Keratinocyte (primary cell): ENCODE measurements at regions not wholly inside any gene's neighbourhood (a gene's known extent, or its start where the extent isn't known, plus 50 kb on each side); places are given as distances from the start of the nearest gene placed in this dataset.

Experiments
- DNase-seq: peaks from one replicate; pipeline ENCODE4 v3.0.0-alpha.2; 2011; ENCODE audit warnings: low read depth, missing footprints, low spot score
- FAIRE-seq: peaks from 2 replicates; lab custom pipeline; 2011; peaks lifted over from hg19 to GRCh38; lab: Jason Lieb, UNC
- H2AFZ ChIP-seq: 2 replicates; pipeline ENCODE4 v1.6.0; 2012; ENCODE audit warnings: low read length, control low read depth, inconsistent platforms; ENCODE audit not compliant: control insufficient read depth
- H3K27ac ChIP-seq: 2 replicates; pipeline ENCODE4 v1.5.1; 2011; ENCODE audit warnings: low read length; ENCODE audit not compliant: control insufficient read depth, insufficient read depth
- H3K27me3 ChIP-seq: 3 replicates; pipeline ENCODE4 v1.6.0; 2011; ENCODE audit warnings: low read length; ENCODE audit not compliant: control insufficient read depth, insufficient read depth; ENCODE audit errors: extremely low read depth
- H3K36me3 ChIP-seq, 2 experiments: 2 replicates in 1 of 2; 3 replicates in 1 of 2; pipeline ENCODE4 v1.5.1; 2011; ENCODE audit warnings: low read length in 2 of 2, mild to moderate bottlenecking in 1 of 2; ENCODE audit not compliant: control insufficient read depth in 2 of 2, insufficient read depth in 2 of 2; ENCODE audit errors: extremely low read depth in 1 of 2
- H3K4me1 ChIP-seq: 3 replicates; pipeline ENCODE4 v1.5.1; 2011; ENCODE audit warnings: low read length; ENCODE audit not compliant: control insufficient read depth, insufficient read depth; ENCODE audit errors: extremely low read depth
- H3K4me2 ChIP-seq: 3 replicates; pipeline ENCODE4 v1.6.0; 2011; ENCODE audit warnings: low read depth, low read length; ENCODE audit not compliant: control insufficient read depth, insufficient read depth; ENCODE audit errors: extremely low read depth
- H3K4me3 ChIP-seq, 3 experiments: fragments of 200-600 bp in 1 of 3; sonication (generic) in 1 of 3; 2 replicates in 2 of 3; 3 replicates in 1 of 3; pipeline ENCODE4 v1.5.1; 2011 to 2016; ENCODE audit warnings: low read length in 3 of 3, mild to moderate bottlenecking in 3 of 3, control low read depth in 2 of 3, inconsistent platforms in 1 of 3, low read depth in 1 of 3, mixed read lengths in 1 of 3, mixed run types in 1 of 3, moderate library complexity in 1 of 3; ENCODE audit not compliant: control insufficient read depth in 2 of 3, insufficient read depth in 2 of 3; ENCODE audit errors: extremely low read depth in 1 of 3
- H3K79me2 ChIP-seq: 2 replicates; pipeline ENCODE4 v1.6.0; 2012; ENCODE audit warnings: low read length; ENCODE audit not compliant: control insufficient read depth, insufficient read depth
- H3K9ac ChIP-seq: 3 replicates; pipeline ENCODE4 v1.6.0; 2011; ENCODE audit warnings: low read length; ENCODE audit not compliant: control insufficient read depth, insufficient read depth; ENCODE audit errors: extremely low read depth
- H3K9me1 ChIP-seq: 3 replicates; pipeline ENCODE4 v1.6.0; 2011; ENCODE audit warnings: low read length; ENCODE audit not compliant: control insufficient read depth, insufficient read depth; ENCODE audit errors: extremely low read depth
- H3K9me3 ChIP-seq: 2 replicates; pipeline ENCODE4 v1.5.1; 2012; ENCODE audit warnings: low read depth, low read length; ENCODE audit not compliant: control insufficient read depth
- H4K20me1 ChIP-seq: 3 replicates; pipeline ENCODE4 v1.6.0; 2011; ENCODE audit warnings: low read length; ENCODE audit not compliant: control insufficient read depth, insufficient read depth; ENCODE audit errors: extremely low read depth
- CTCF ChIP-seq, 3 experiments: IDR thresholded peaks in 1 of 3; conservative IDR thresholded peaks in 1 of 3; optimal IDR thresholded peaks in 1 of 3; 2 replicates in 2 of 3; 3 replicates in 1 of 3; pipeline versions ENCODE3 to v1.5.1; 2011; ENCODE audit warnings: low read length in 3 of 3, mild to moderate bottlenecking in 3 of 3, moderate library complexity in 2 of 3, control low read depth in 1 of 3, inconsistent platforms in 1 of 3; ENCODE audit not compliant: insufficient read depth in 2 of 3; ENCODE audit errors: extremely low read depth in 1 of 3
- EZH2 ChIP-seq: IDR thresholded peaks from one replicate; pipeline ENCODE4 v1.6.1; 2012; ENCODE audit warnings: inconsistent platforms, mild to moderate bottlenecking, low read length, moderate library complexity
- dilution Hi-C: fragments of 300-500 bp; cut with MboI; formaldehyde crosslinking; loops from one replicate; pipeline ENCODE4 v1.7.0; 2020; ENCODE audit warnings: low sequenced_read_pairs; ENCODE audit not compliant: extremely low pct_ligation_motif_present

DNA sequence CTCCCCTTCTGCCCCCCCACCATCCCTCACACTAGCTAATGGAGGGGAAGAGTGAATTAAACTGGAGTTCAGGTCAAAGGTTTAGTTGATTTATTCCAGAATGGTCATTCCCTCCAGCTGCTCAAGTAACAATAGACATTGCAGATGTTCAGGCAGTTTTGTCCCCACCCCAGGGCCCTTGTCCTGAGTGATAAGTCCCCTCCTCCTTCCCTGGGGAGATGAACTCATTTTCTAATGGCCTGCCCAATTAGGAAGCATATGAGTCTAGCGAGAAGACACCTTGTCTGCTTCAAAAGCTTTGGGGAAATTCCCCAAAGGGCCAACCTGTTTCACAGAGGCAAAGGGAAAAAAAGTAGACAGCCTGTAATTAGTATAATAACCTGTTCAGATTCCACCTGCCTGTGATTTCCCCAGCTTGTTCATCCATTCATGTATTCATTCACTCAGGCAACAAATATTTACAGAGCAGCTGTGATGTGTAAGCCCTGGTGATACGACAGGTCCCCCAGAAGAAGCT, 165.3 kb downstream of the SHQ1 start:
- no peaks in the 10 kb centered on the region for H3K79me2 ChIP-seq
- H3K4me1 ChIP-seq, result peaks cover 10% of the 10 kb centered on the region
- H3K9me1 ChIP-seq, result no peaks in the 10 kb centered on the region
- no peaks in the 10 kb centered on the region for H4K20me1 ChIP-seq
- H3K4me3 ChIP-seq, result no peak overlapping the region
- H2AFZ ChIP-seq, result no peak overlapping the region
- H3K9ac ChIP-seq, result no peak overlapping the region
- DNase-seq (no peak), FAIRE-seq (no peak)
- no peaks in the 10 kb centered on the region for H3K9me3 ChIP-seq
- H3K27ac ChIP-seq, result no peak overlapping the region
- dilution Hi-C loops, result no loop called here
- H3K4me2 ChIP-seq, result no peak overlapping the region
- no peaks in the 10 kb centered on the region for H3K36me3 ChIP-seq
- no peak for TF ChIP-seq CTCF (optimal IDR thresholded peaks at IDR 0.05 in 1 of 3, IDR thresholded peaks at IDR 0.05 in 1 of 3, conservative IDR thresholded peaks at IDR 0.05 in 1 of 3; ENCODE audit: extremely low read depth in 1 of 3, insufficient read depth in 2 of 3, low read length in 3 of 3)
- TF ChIP-seq EZH2, result no peak
- H3K27me3 ChIP-seq, result peaks cover 9% of the 10 kb centered on the region

DNA sequence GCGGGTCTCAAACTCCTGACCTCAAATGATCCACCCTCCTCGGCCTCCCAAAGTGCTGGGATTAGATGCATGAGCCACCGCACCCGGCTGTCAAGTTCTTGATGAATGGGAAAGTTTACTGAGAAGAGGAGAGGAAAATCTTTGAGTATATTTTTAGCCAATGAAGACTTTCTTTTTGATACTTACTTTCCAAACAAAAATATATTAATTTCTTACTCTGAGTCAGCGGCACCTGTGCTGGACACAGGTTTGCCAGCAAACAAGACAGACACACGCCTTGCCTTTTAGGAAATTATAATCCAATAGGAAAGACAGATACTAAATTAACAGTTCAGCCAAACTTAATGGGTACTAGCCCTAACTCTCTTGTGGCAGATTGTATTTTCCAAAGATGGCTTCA, 166.6 kb downstream of the SHQ1 start:
- peaks cover 9% of the 10 kb centered on the region for H3K27me3 ChIP-seq
- no peak overlapping the region for H2AFZ ChIP-seq
- H3K79me2 ChIP-seq, result no peaks in the 10 kb centered on the region
- H3K9me1 ChIP-seq, result no peaks in the 10 kb centered on the region
- no peaks in the 10 kb centered on the region for H3K9me3 ChIP-seq
- H3K9ac ChIP-seq, result no peak overlapping the region
- TF ChIP-seq CTCF (optimal IDR thresholded peaks at IDR 0.05 in 1 of 3, IDR thresholded peaks at IDR 0.05 in 1 of 3, conservative IDR thresholded peaks at IDR 0.05 in 1 of 3; ENCODE audit: extremely low read depth in 1 of 3, insufficient read depth in 2 of 3, low read length in 3 of 3), result no peak
- TF ChIP-seq EZH2, result no peak
- H3K27ac ChIP-seq, result no peak overlapping the region
- DNase-seq (no peak), FAIRE-seq (no peak)
- dilution Hi-C loops, result no loop called here
- no peak overlapping the region for H3K4me3 ChIP-seq
- H3K4me1 ChIP-seq, result peaks cover 10% of the 10 kb centered on the region
- no peaks in the 10 kb centered on the region for H3K36me3 ChIP-seq
- H3K4me2 ChIP-seq, result no peak overlapping the region
- no peaks in the 10 kb centered on the region for H4K20me1 ChIP-seq
